GM13977 (cell line): ENCODE measurements at regions not wholly inside any gene's neighbourhood (a gene's known extent, or its start where the extent isn't known, plus 50 kb on each side); places are given as distances from the start of the nearest gene placed in this dataset.
"Not testable (repeated sequence)": the region's sequence is repeated elsewhere in the genome, so short reads cannot be mapped to it uniquely, and the experiment has no call there.

Experiments used
- DNase-seq: peaks from one replicate; pipeline ENCODE4 v3.0.0; 2012; ENCODE audit warnings: low spot score
- in situ Hi-C: fragments of 300-500 bp; cut with MboI; formaldehyde crosslinking; loops from one replicate; pipeline ENCODE4 v1.12.0; 2022; ENCODE audit warnings: low sequenced_read_pairs, low pct_unique_long_range_greater_than_20kb, mixed read lengths, inconsistent platforms; ENCODE audit not compliant: unreplicated experiment
- TF ChIP-seq, protein P1 (sequence below): IDR thresholded peaks from 2 replicates; pipeline ENCODE4 v1.5.1; 2012; ENCODE audit warnings: mild to moderate bottlenecking, control low read depth; ENCODE audit not compliant: insufficient read depth; ENCODE audit errors: extremely low read depth, missing control alignments

DNA sequence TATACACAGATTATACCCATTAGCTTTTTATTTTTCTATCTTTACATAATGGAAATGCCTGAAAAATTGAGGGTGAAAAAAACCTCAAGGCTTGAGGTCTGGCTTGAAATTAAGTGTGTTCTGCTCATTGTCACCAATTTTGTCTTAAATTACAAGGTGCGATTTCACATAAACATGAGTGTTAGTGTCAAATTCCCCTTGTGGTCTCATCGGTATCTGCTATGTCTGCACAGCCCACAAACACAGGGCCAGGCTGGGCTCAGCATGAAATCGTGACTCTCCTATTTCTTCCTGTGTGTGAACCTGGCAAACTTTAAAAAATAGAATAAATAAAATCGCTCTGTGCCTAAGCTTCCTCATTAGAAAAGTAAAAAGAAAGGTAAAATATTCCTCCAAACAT lies 109.1 kb downstream of the CRLF2 start:
- in situ Hi-C loops, result no loop called here
- TF ChIP-seq, protein P1, sequence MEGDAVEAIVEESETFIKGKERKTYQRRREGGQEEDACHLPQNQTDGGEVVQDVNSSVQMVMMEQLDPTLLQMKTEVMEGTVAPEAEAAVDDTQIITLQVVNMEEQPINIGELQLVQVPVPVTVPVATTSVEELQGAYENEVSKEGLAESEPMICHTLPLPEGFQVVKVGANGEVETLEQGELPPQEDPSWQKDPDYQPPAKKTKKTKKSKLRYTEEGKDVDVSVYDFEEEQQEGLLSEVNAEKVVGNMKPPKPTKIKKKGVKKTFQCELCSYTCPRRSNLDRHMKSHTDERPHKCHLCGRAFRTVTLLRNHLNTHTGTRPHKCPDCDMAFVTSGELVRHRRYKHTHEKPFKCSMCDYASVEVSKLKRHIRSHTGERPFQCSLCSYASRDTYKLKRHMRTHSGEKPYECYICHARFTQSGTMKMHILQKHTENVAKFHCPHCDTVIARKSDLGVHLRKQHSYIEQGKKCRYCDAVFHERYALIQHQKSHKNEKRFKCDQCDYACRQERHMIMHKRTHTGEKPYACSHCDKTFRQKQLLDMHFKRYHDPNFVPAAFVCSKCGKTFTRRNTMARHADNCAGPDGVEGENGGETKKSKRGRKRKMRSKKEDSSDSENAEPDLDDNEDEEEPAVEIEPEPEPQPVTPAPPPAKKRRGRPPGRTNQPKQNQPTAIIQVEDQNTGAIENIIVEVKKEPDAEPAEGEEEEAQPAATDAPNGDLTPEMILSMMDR, result no peak
- DNase-seq, result no peak

GRCh38 chrX:1102786-1103185 lies 109.7 kb downstream of the CRLF2 start:
- no peak for DNase-seq
- TF ChIP-seq, protein P1, result no peak
- in situ Hi-C loops, result no loop called here

DNA sequence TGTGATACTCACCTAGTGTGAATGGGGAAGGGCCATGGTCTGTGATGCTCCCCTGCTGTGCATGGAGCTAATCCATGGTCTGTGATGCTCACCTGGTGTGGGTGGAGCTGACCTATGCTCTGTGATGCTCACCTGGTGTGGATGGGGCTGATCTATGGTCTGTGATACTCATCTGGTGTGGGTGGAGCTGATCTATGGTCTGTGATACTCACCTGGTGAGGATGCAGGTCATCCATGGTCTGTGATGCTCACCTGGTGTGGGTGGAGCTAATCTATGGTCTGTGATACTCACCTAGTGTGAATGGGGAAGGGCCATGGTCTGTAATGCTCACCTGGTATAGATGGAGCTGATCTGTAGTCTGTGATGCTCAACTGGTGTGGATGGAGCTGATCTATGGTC lies 110.2 kb downstream of the CRLF2 start:
- DNase-seq, in situ Hi-C loops: not testable (repeated sequence)

- TF ChIP-seq, protein P1, result no peak
- in situ Hi-C loops, result no loop called here
- DNase-seq, result no peak
Observed at GRCh38 chrX:1099146-1099770, 113.2 kb downstream of the CRLF2 start.

DNA sequence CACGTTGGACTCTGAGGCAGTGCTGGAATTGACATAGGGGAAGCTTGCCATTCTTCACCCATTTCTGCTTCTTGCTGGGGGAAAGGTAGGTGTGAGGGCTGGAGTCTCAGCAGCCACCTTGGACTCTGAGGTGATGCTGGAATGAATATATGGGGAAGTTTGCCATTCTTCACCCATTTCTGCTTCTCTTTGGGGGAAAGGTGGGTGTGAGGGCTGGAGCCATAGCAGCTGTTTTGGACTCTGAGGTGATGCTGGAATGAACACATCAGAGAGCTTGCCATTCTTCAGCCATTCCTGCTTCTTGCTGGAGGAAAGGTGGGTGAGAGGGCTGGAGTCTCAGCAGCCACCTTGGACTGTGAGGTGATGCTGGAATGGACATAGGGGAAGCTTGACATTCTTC lies 115.1 kb downstream of the CRLF2 start:
- no peak for DNase-seq
- TF ChIP-seq, protein P1, result no peak
- in situ Hi-C loops, result no loop called here

- TF ChIP-seq, protein P1, result no peak
- in situ Hi-C loops, result no loop called here
- DNase-seq, result no peak
Observed at GRCh38 chrX:1094566-1095333, 117.7 kb downstream of the CRLF2 start.

- TF ChIP-seq, protein P1, result no peak
- DNase-seq, result no peak
- in situ Hi-C loops, result no loop called here
Observed at GRCh38 chrX:1093586-1094421, 118.6 kb downstream of the CRLF2 start.
